GM10248 (cell line): ENCODE measurements at regions not wholly inside any gene's neighbourhood (a gene's known extent, or its start where the extent isn't known, plus 50 kb on each side); places are given as distances from the start of the nearest gene placed in this dataset.
"Not testable (repeated sequence)": the region's sequence is repeated elsewhere in the genome, so short reads cannot be mapped to it uniquely, and the experiment has no call there.

ENCODE experiments used
- CTCF ChIA-PET: fragments of 300-600 bp; sonication (Branson Sonifier 250); formaldehyde crosslinking; extraction: SDS; loops from one replicate; lab custom pipeline; 2021; ENCODE audit warnings: antibody characterized with exemption; lab: Yijun Ruan, JAX
- POLR2A ChIA-PET: fragments of 350-650 bp; sonication (Branson Sonifier 250); formaldehyde crosslinking; extraction: SDS; loops from one replicate; lab custom pipeline; 2020; ENCODE audit warnings: antibody characterized with exemption; lab: Yijun Ruan, JAX
- DNase-seq: peaks from one replicate; pipeline ENCODE4 v3.0.0; 2012; ENCODE audit errors: extremely low spot score
- CTCF ChIP-seq: IDR thresholded peaks from 2 replicates; pipeline ENCODE4 v1.5.1; 2012; ENCODE audit warnings: mild to moderate bottlenecking, low read depth; ENCODE audit errors: extremely low read depth, missing control alignments, control extremely low read depth

DNA sequence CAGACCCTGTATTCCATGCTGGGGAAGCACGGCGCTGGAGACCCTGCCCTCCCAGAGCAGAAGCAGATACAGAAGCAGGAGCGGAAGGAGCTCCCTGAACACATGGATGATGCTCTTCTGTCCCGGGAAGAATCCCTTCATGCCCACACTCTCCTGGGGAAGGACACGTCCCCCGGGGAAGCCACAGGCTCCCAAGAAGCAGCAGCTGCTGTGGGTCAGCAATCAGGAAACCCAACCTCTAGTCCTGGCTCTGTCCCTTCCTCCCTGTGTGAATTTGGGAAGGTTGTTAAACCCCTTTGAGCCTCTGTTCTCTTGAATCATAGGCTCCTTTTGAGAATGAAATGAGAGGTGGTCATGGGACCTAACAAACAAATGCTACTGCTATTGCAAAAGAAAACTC lies 176.2 kb upstream of the TPM1 start:
- no peak for TF ChIP-seq CTCF
- no peak for DNase-seq
- POLR2A ChIA-PET, result no interaction called here
- CTCF ChIA-PET, result interaction anchor here (0.8 to 1.1 kb wide), 2 partner anchors 19 to 22 kb away, joined by 3 read pairs; no protein-coding TSS in a partner anchor

DNA sequence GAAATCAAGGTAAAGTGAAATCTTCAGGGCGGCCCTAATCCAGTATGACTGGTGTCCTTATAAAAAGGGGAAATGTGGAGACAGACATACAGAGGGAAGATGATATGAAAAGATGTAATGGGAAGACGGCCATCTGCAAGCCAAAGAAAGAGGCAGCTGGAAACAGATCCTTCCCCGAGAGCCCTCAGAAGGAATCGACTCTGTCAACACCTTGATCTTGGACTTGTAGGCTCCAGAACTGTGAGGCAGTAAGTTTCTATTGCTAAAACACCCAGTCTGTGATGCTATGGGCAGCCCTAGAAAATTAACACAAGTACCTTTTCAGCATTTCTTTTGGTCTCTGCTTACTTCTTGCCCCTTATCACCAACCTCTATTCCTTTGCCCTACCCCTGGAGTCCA lies 174.7 kb upstream of the TPM1 start:
- DNase-seq, result no peak
- CTCF ChIA-PET, result no interaction called here
- POLR2A ChIA-PET, result no interaction called here
- no peak for TF ChIP-seq CTCF

GRCh38 chr15:62868507-62868906 lies 174.0 kb upstream of the TPM1 start:
- no peak for TF ChIP-seq CTCF
- DNase-seq, result no peak
- POLR2A ChIA-PET, result no interaction called here
- CTCF ChIA-PET, result interaction anchor here (0.8 kb wide), 1 partner anchor 10 kb away, joined by 3 read pairs; no protein-coding TSS in a partner anchor

GRCh38 chr15:62869116-62869515 lies 173.4 kb upstream of the TPM1 start:
- TF ChIP-seq CTCF, result no peak
- CTCF ChIA-PET, result no interaction called here
- POLR2A ChIA-PET, result no interaction called here
- no peak for DNase-seq

DNA sequence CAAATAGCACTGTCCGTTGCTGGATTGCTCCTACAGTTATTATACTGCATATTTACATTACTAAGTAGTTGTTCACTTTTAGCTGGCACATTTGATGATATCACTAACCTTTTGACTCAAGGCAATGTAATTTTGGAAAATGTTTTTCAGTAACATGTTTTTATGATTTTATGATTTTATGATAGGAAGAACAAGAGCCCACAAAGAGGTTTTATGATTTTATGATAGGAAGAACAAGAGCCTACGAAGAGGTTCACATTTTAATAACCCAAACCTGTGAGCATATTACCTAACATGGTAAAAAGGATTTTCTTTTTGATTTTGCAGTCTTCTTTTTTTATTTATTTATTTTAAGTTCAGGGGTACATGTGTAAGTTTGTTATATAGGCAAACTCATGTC lies 172.3 kb upstream of the TPM1 start:
- DNase-seq, result no peak
- ChIA-PET CTCF (no interaction called here), POLR2A (no interaction called here)
- TF ChIP-seq CTCF, result no peak

GRCh38 chr15:62870701-62871100 lies 171.8 kb upstream of the TPM1 start:
- POLR2A ChIA-PET, DNase-seq, CTCF ChIA-PET: not testable (repeated sequence)

- ChIA-PET POLR2A (no interaction called here), CTCF (no interaction called here)
- no peak for DNase-seq
- no peak for TF ChIP-seq CTCF
Observed at GRCh38 chr15:62873203-62873602, 169.3 kb upstream of the TPM1 start.
